ENCODE measurements at regions not wholly inside any gene's neighbourhood (a gene's known extent, or its start where the extent isn't known, plus 50 kb on each side); places are given as distances from the start of the nearest gene placed in this dataset.

DNA sequence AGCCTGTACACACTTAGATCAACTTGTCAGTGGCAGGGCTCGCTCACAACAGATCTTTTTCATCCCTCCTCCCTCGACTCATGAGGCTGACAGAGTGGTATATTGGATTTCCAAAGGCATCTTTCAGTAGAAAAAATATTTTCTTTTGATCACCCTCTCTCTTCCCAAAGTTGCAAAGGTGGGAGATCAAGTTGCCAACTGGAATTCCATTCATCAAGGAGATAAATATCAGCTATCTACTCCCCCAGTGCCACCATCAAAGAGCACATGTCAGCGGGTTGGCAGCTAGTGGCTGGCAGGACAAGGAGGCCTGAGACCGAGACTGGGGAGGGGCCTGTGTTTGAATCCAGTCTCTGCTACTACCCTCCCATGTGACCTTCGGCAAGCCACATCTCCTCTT lies 539.7 kb upstream of the CDH11 start:
- no peak for TF ChIP-seq ZNF274 (IDR thresholded peaks at IDR 0.05; ENCODE audit: borderline replicate concordance, extremely low read depth, low read length)
- TF ChIP-seq, protein P1, sequence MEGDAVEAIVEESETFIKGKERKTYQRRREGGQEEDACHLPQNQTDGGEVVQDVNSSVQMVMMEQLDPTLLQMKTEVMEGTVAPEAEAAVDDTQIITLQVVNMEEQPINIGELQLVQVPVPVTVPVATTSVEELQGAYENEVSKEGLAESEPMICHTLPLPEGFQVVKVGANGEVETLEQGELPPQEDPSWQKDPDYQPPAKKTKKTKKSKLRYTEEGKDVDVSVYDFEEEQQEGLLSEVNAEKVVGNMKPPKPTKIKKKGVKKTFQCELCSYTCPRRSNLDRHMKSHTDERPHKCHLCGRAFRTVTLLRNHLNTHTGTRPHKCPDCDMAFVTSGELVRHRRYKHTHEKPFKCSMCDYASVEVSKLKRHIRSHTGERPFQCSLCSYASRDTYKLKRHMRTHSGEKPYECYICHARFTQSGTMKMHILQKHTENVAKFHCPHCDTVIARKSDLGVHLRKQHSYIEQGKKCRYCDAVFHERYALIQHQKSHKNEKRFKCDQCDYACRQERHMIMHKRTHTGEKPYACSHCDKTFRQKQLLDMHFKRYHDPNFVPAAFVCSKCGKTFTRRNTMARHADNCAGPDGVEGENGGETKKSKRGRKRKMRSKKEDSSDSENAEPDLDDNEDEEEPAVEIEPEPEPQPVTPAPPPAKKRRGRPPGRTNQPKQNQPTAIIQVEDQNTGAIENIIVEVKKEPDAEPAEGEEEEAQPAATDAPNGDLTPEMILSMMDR (IDR thresholded peaks at IDR 0.05; ENCODE audit: control extremely low read depth in 1 of 3, insufficient read depth in 1 of 3, low read depth in 1 of 3, low read length in 3 of 3), result no peak
- no peak for TF ChIP-seq RAD21 (IDR thresholded peaks at IDR 0.05 in 1 of 2, conservative IDR thresholded peaks at IDR 0.05 in 1 of 2; ENCODE audit: low read depth in 2 of 2, low read length in 2 of 2)
- no peak for TF ChIP-seq POLR2AphosphoS5 (IDR thresholded peaks at IDR 0.05; ENCODE audit: low read depth, low read length)
- no peak for TF ChIP-seq HDAC6 (IDR thresholded peaks at IDR 0.05; ENCODE audit: low read depth, low read length)
- TF ChIP-seq SIN3A (conservative IDR thresholded peaks at IDR 0.05 in 1 of 2, IDR thresholded peaks at IDR 0.05 in 1 of 2; ENCODE audit: low read depth in 1 of 2, low read length in 2 of 2), result no peak
- TF ChIP-seq POU5F1 (IDR thresholded peaks at IDR 0.05; ENCODE audit: low read depth, low read length), result no peak
- no peak for TF ChIP-seq KDM1A (IDR thresholded peaks at IDR 0.05; ENCODE audit: borderline replicate concordance, low read length)
- no peak for TF ChIP-seq JUND (IDR thresholded peaks at IDR 0.05; ENCODE audit: low read length)

Data from H1 (cell line).